Middle frontal gyrus (tissue), 1 donor: ENCODE measurements at regions not wholly inside any gene's neighbourhood (a gene's known extent, or its start where the extent isn't known, plus 50 kb on each side); places are given as distances from the start of the nearest gene placed in this dataset.

Experiments used
- DNase-seq: peaks from one replicate; pipeline ENCODE4 v3.0.0-alpha.2; 2015; ENCODE audit warnings: low spot score; ENCODE audit errors: extremely low spot score

- DNase-seq, result no peak
Measured at GRCh38 chr6:143621876-143622605, 55.7 kb upstream of the PHACTR2 start.

GRCh38 chr6:143621159-143621873 lies 56.4 kb upstream of the PHACTR2 start:
- no peak for DNase-seq

- no peak for DNase-seq
Measured at GRCh38 chr6:143620447-143620846, 57.3 kb upstream of the PHACTR2 start.

GRCh38 chr6:143619824-143620401 lies 57.9 kb upstream of the PHACTR2 start:
- DNase-seq, result no peak

- no peak for DNase-seq
Measured at GRCh38 chr6:143616741-143617140, 61.0 kb upstream of the PHACTR2 start.

GRCh38 chr6:143615785-143616184 lies 62.0 kb upstream of the PHACTR2 start:
- no peak for DNase-seq

GRCh38 chr6:143614235-143614634 lies 63.5 kb upstream of the PHACTR2 start:
- no peak for DNase-seq

GRCh38 chr6:143613749-143614148 lies 64.0 kb upstream of the PHACTR2 start:
- no peak for DNase-seq

GRCh38 chr6:143612186-143612585 lies 65.6 kb upstream of the PHACTR2 start:
- no peak for DNase-seq

- DNase-seq, result no peak
Measured at GRCh38 chr6:143611580-143611979, 66.2 kb upstream of the PHACTR2 start.

- DNase-seq, result no peak
Measured at GRCh38 chr6:143609972-143610371, 67.8 kb upstream of the PHACTR2 start.

GRCh38 chr6:143609501-143609900 lies 68.3 kb upstream of the PHACTR2 start:
- no peak for DNase-seq

- no peak for DNase-seq
Measured at GRCh38 chr6:143608906-143609305, 68.9 kb upstream of the PHACTR2 start.

GRCh38 chr6:143607974-143608373 lies 69.8 kb upstream of the PHACTR2 start:
- no peak for DNase-seq

- DNase-seq, result no peak
Measured at GRCh38 chr6:143607168-143607567, 70.6 kb upstream of the PHACTR2 start.

GRCh38 chr6:143605906-143606521 lies 71.8 kb upstream of the PHACTR2 start:
- DNase-seq, result no peak

- no peak for DNase-seq
Measured at GRCh38 chr6:143603455-143603854, 74.3 kb upstream of the PHACTR2 start.

- DNase-seq, result no peak
Measured at GRCh38 chr6:143601504-143601903, 76.3 kb upstream of the PHACTR2 start.

GRCh38 chr6:143600821-143601220 lies 76.9 kb upstream of the PHACTR2 start:
- no peak for DNase-seq

- DNase-seq, result no peak
Measured at GRCh38 chr6:143598466-143599080, 79.2 kb upstream of the PHACTR2 start.

GRCh38 chr6:143596866-143597265 lies 80.9 kb upstream of the PHACTR2 start:
- DNase-seq, result no peak
